Prostate gland (tissue), 2 donors: ENCODE measurements at regions not wholly inside any gene's neighbourhood (a gene's known extent, or its start where the extent isn't known, plus 50 kb on each side); places are given as distances from the start of the nearest gene placed in this dataset.
A peak's percentile ranks its signal among the peaks of the same experiment; 100 is the strongest.

Experiments used
- POLR2A ChIP-seq: fragments of 450-650 bp; IDR thresholded peaks from one replicate; pipeline ENCODE4 v1.6.1; 2016; ENCODE audit warnings: antibody characterized with exemption, mild to moderate bottlenecking
- TF ChIP-seq, protein P1 (sequence below), 4 experiments: fragments of 200-600 bp in 2 of 4; fragments of 450-650 bp in 2 of 4; sonication (generic) in 2 of 4; IDR thresholded peaks; 1 replicate in 3 of 4; 2 replicates in 1 of 4; pipeline ENCODE4 v1.5.1; 2016 to 2019; ENCODE audit warnings: antibody characterized with exemption in 4 of 4, mild to moderate bottlenecking in 2 of 4, moderate library complexity in 2 of 4

DNA sequence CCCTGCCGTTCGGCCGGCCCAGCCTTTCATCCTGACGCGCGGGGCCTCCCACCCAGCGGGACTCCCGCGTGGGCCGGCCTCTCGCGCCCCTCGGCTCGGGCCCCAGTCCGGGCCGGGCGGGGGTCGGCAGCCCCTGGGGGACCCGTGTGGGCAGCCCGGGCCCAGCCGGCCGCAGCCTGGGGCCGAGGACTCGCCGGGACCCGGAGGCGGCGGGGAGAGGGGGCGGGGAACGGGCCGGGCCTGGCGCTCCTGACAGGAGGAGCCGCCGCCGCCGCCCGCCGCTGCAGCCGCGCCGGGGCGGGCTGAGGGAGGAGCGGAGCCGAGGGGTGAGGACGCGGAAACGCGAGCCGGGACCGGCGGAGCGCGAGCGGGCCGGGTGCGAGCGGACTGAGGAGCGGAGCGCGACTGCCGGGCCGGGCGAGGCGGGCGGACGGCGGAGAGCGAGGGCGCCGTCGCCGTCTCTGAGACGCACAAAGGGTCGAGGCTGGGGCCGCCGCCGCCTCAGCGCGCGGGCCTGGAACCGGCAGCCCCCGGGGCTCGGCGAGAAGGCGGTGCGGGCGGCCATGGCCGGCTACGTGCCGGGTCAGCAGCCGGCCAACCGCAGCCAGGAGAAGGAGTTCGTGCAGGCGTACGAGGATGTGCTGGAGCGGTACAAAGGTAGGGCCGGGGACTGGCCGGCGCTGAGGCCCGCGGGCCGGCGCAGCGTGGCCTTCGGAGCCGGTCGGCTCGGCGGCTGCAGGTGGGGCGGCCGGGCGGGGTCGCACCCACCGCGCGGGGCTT is 79.1 kb downstream of the NDUFS5 start:
- TF ChIP-seq, protein P1, sequence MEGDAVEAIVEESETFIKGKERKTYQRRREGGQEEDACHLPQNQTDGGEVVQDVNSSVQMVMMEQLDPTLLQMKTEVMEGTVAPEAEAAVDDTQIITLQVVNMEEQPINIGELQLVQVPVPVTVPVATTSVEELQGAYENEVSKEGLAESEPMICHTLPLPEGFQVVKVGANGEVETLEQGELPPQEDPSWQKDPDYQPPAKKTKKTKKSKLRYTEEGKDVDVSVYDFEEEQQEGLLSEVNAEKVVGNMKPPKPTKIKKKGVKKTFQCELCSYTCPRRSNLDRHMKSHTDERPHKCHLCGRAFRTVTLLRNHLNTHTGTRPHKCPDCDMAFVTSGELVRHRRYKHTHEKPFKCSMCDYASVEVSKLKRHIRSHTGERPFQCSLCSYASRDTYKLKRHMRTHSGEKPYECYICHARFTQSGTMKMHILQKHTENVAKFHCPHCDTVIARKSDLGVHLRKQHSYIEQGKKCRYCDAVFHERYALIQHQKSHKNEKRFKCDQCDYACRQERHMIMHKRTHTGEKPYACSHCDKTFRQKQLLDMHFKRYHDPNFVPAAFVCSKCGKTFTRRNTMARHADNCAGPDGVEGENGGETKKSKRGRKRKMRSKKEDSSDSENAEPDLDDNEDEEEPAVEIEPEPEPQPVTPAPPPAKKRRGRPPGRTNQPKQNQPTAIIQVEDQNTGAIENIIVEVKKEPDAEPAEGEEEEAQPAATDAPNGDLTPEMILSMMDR (IDR thresholded peaks at IDR 0.05), result no peak
- peak; percentile 50 for TF ChIP-seq POLR2A
